GM18873 (cell line): ENCODE measurements at regions not wholly inside any gene's neighbourhood (a gene's known extent, or its start where the extent isn't known, plus 50 kb on each side); places are given as distances from the start of the nearest gene placed in this dataset.
"Not testable (repeated sequence)": the region's sequence is repeated elsewhere in the genome, so short reads cannot be mapped to it uniquely, and the experiment has no call there.

ENCODE experiments used
- ATAC-seq: cut with Tn5 transposase; IDR thresholded peaks from one replicate; pipeline ENCODE4 v1.9.1; 2021; ENCODE audit warnings: mild to moderate bottlenecking, moderate library complexity, moderate number of reproducible peaks; ENCODE audit not compliant: unreplicated experiment, low FRiP score

- no peak for ATAC-seq
Observed at GRCh38 chr2:180705122-180705521, 275.3 kb upstream of the UBE2E3 start.

GRCh38 chr2:180699657-180700361 lies 280.6 kb upstream of the UBE2E3 start:
- ATAC-seq = no peak

GRCh38 chr2:180698668-180699067 lies 281.7 kb upstream of the UBE2E3 start:
- ATAC-seq = no peak

GRCh38 chr2:180695586-180696401 lies 284.6 kb upstream of the UBE2E3 start:
- ATAC-seq = no peak

GRCh38 chr2:180694445-180695421 lies 285.7 kb upstream of the UBE2E3 start:
- ATAC-seq = no peak

- no peak for ATAC-seq
Observed at GRCh38 chr2:180692322-180692721, 288.1 kb upstream of the UBE2E3 start.

GRCh38 chr2:180691855-180692223 lies 288.6 kb upstream of the UBE2E3 start:
- not testable (repeated sequence) for ATAC-seq

GRCh38 chr2:180691186-180691854 lies 289.1 kb upstream of the UBE2E3 start:
- ATAC-seq = not testable (repeated sequence)

GRCh38 chr2:180690611-180691010 lies 289.8 kb upstream of the UBE2E3 start:
- ATAC-seq = no peak

GRCh38 chr2:180682871-180683270 lies 297.5 kb upstream of the UBE2E3 start:
- ATAC-seq = no peak

GRCh38 chr2:180679693-180680092 lies 300.7 kb upstream of the UBE2E3 start:
- no peak for ATAC-seq

GRCh38 chr2:180678625-180678972 lies 301.8 kb upstream of the UBE2E3 start:
- no peak for ATAC-seq

GRCh38 chr2:180677930-180678624 lies 302.3 kb upstream of the UBE2E3 start:
- no peak for ATAC-seq

GRCh38 chr2:180677200-180677599 lies 303.2 kb upstream of the UBE2E3 start:
- no peak for ATAC-seq

GRCh38 chr2:180676520-180677025 lies 303.8 kb upstream of the UBE2E3 start:
- no peak for ATAC-seq

- ATAC-seq = no peak
Observed at GRCh38 chr2:180675170-180675569, 305.2 kb upstream of the UBE2E3 start.

GRCh38 chr2:180672377-180672776 lies 308.0 kb upstream of the UBE2E3 start:
- no peak for ATAC-seq

GRCh38 chr2:180670302-180671003 lies 310.0 kb upstream of the UBE2E3 start:
- ATAC-seq = no peak

- ATAC-seq = no peak
Observed at GRCh38 chr2:180669016-180669415, 311.4 kb upstream of the UBE2E3 start.
